T-helper 2 cell treated with Interferon-gamma antibody and Interleukin-4, amounts not matched to agents 100 ng/mL and 5 ng/mL, for 36 hours (primary cell): ENCODE measurements at regions not wholly inside any gene's neighbourhood (a gene's known extent, or its start where the extent isn't known, plus 50 kb on each side); places are given as distances from the start of the nearest gene placed in this dataset.

Experiments
- intact Hi-C: fragments of 100-400 bp; cut with micrococcal nuclease; formaldehyde crosslinking; loops from one replicate; pipeline ENCODE4 v1.15.1; 2023

DNA sequence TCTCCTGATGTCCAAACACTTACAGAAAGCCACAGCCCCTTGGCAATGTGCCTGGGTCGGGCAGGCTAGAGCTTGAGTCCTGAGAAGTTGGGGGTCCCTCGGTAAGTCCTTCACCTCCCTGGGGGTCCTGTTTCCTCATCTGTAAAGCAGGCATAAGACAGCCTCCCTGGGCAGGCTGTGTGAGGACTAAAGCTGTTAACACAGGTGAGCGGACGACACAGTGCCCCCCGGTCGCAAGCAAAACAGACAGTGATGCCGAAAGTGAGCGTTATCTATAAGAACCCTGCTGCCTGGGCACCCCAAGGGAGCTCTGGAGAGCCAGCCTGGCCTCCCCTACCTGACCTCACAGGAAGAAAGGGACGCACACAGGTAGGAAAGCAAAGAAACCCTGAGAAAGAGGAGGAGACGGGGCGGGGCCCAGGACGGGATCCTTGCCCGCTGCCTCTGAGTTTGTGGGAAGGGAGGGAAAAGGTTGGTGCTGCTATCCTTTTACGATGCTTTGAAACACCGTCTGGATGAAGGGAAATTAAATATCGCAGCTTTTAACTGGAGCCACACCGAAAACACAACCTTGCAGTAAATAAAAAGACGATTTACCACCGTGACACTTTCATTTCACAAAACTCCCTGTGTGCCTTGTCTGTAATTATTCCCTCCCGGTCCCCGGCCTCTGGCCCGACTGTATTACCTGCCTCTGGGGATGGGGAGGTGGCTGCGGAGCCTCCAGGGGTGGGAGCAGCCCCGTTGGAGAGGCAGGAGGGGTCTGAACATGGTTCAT lies 67.1 kb downstream of the ENGASE start:
- intact Hi-C loops: no loop called here

- intact Hi-C loops: no loop called here
These were observed 64.2 kb downstream of the ENGASE start for GRCh38 chr17:79138826-79139225.

DNA sequence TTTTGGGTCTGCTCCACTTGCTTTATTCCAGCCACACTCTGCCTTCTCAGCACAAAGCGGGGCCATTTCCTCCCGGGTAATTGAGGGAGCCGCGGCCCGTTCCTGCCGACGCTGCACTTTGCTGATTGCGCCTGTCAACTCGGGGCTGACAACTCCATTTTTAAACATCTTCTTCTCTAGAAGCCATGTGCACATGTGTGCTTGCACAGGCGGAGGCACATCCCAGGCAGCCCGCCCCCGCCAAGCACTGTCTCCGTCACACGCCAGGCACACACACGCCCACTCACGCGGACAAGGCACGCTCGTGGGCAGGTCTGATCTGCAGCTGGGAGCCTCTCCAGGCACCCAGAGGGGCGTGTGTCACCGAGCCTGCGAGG lies 63.2 kb downstream of the ENGASE start:
- intact Hi-C loops: no loop called here

- intact Hi-C loops: no loop called here
These were observed 62.6 kb downstream of the ENGASE start for GRCh38 chr17:79137015-79137788.

GRCh38 chr17:79136596-79136995 lies 62.0 kb downstream of the ENGASE start:
- intact Hi-C loops: no loop called here
